GM12801 (cell line): ENCODE measurements at regions not wholly inside any gene's neighbourhood (a gene's known extent, or its start where the extent isn't known, plus 50 kb on each side); places are given as distances from the start of the nearest gene placed in this dataset.

ENCODE experiments used
- CTCF ChIP-seq: IDR thresholded peaks from one replicate; pipeline ENCODE4 v1.5.1; 2011; ENCODE audit warnings: control low read depth; ENCODE audit not compliant: insufficient read length; ENCODE audit errors: extremely low read depth

- TF ChIP-seq CTCF: no peak
These were observed 152.2 kb upstream of the NR5A2 start for GRCh38 chr1:199875337-199875736.

GRCh38 chr1:199875856-199876255, 151.7 kb upstream of the NR5A2 start:
- no peak for TF ChIP-seq CTCF

DNA sequence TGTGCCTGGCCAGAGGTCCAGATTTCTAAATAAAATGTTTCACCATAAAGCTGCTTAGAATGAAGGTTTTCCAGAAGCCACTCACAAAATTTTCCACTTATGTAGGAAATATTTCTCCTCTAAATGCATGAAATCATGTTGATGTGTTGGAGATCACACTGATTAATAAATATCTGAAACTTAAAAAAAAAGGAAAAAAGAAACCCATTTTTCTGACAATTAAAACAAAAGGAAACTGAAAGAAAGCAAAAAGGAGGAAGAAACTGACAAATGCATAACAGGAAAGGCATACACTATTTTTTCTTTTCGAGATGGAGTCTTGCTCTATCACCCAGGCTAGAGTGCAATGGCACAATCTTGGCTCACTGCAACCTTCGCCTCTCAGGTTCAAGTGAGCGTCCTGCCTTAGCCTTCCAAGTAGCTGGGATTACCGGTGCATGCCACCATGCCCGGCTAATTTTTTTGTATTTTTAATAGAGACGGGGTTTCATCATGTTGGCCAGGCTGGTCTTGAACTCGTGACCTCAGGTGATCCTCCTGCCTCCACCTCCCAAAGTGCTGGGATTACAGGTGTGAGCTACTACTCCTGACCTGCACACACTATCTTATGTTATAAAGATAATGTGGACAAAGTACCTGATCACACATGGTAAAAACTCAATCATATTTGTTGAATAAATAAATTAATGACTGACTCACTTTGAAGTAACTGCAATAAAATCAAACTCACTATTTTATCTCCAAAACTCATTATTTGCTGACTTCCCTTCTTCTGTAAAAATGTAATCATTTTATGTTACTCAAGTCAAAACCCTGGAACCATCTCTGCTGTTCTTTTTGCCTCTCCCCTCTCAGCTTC, 149.8 kb upstream of the NR5A2 start:
- TF ChIP-seq CTCF: no peak

- TF ChIP-seq CTCF: no peak
These were observed 148.7 kb upstream of the NR5A2 start for GRCh38 chr1:199878823-199879222.

GRCh38 chr1:199898654-199899053, 128.9 kb upstream of the NR5A2 start:
- TF ChIP-seq CTCF: no peak

DNA sequence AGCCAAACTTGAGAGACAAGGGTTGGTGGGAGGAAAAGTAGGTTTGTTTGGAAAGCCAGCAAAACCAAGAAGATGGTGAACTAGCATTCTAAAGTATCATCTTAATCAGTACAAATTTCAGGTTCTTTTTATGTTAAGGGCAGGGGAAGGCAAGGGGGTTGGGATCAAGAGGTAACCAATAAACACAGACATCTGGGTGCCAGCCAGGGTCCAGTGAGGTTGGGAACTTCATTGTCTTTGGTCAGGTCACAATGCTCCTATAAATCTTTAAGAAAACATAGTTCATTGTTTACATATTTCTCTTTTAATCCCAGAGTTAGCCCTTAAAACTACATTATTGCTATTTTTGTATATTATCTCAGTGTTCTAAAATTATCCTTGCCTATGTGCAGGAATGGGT, 126.2 kb upstream of the NR5A2 start:
- no peak for TF ChIP-seq CTCF

DNA sequence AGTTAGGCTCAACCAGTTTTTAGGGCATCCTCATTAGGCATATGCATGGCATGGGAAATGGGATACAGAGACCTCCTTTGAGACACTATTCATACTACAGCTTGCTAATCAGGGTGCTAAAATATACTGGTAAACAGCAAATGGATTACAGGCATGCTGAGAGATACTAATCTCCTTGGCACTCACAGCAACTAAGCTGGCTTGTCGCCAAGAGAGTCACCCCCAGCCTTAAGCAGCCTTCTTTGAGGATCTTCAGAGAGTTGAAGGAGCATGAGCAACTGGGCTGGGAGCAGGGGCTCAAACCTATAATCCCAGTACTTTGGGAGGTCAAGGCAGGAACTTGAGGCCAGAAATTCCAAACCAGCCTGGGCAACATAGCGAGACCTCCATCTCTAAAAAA, 120.1 kb upstream of the NR5A2 start:
- TF ChIP-seq CTCF: no peak
